Muscle layer of colon (tissue), 2 donors: ENCODE measurements at regions not wholly inside any gene's neighbourhood (a gene's known extent, or its start where the extent isn't known, plus 50 kb on each side); places are given as distances from the start of the nearest gene placed in this dataset.
A peak's percentile ranks its signal among the peaks of the same experiment; 100 is the strongest.

Experiments
- H3K27ac ChIP-seq: one replicate; pipeline ENCODE4 v1.7.0; 2013; ENCODE audit warnings: low read depth, mild to moderate bottlenecking, low read length, moderate library complexity
- H3K27me3 ChIP-seq, 2 donors: one replicate each; pipeline ENCODE4 v1.7.0; 2013; ENCODE audit warnings: low read length in 2 of 2, mild to moderate bottlenecking in 2 of 2; ENCODE audit not compliant: insufficient read depth in 2 of 2, control insufficient read depth in 1 of 2
- H3K36me3 ChIP-seq: one replicate; pipeline ENCODE4 v1.7.0; 2013; ENCODE audit warnings: mild to moderate bottlenecking, low read length; ENCODE audit not compliant: insufficient read depth
- H3K4me1 ChIP-seq: one replicate; pipeline ENCODE4 v1.7.0; 2013; ENCODE audit warnings: mild to moderate bottlenecking, low read length; ENCODE audit not compliant: insufficient read depth
- H3K4me3 ChIP-seq, 2 donors: one replicate each; pipeline ENCODE4 v1.7.0; 2013; ENCODE audit warnings: low read length in 2 of 2, low read depth in 1 of 2, mild to moderate bottlenecking in 1 of 2, moderate library complexity in 1 of 2
- H3K9ac ChIP-seq: one replicate; pipeline ENCODE4 v1.7.0; 2013; ENCODE audit warnings: low read length
- H3K9me3 ChIP-seq: one replicate; pipeline ENCODE4 v1.7.0; 2013; ENCODE audit warnings: mild to moderate bottlenecking, low read length
- donor health status: abdominal sarcoma.
- donor health status: Adenocarcinoma of cecum.

- Histone ChIP-seq H3K4me1 (peaks cover 19% of the 10 kb centered on the region), H3K27me3 (no peaks in the 10 kb centered on the region), H3K9me3 (no peaks in the 10 kb centered on the region), H3K36me3 (no peaks in the 10 kb centered on the region), H3K27ac (peak overlapping the region; percentile 53), H3K4me3 (no peak overlapping the region), H3K9ac (no peak overlapping the region)
Observed at GRCh38 chr9:16213781-16214515, 656.5 kb downstream of the BNC2 start.

DNA sequence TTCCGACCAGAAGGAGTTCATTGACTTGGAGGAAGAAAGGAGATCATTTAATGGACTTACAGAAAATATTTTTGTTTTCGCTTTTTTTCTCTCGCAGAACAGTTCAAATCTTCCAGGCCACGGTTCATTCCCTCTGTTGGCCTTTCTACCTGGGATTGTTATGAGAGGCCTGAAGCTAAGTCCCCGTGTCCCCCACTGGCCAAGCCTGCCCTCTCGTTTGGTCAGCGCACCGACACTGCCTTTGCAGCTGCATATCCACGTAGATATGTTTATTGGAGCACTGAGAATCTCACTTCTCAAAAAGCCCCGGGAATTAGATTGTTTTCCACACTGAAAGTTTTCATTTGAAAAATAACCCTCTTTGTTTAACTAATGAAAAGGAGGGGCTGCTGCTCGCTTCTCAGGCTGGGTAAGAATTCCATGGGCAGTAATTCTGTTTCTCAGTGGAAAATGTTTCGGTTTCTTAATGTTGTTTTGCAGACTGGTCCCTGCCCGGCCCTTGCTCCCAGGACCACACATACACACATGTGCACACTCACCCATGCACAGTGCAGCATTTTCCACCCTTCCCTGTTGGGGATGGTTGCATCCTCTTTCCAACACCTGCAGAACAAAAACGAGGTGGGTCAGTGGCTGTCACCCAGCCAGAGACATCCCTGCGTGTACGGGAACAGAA, 655.7 kb downstream of the BNC2 start:
- no peaks in the 10 kb centered on the region for H3K27me3 ChIP-seq
- H3K4me3 ChIP-seq: no peak overlapping the region
- H3K27ac ChIP-seq: no peak overlapping the region
- no peak overlapping the region for H3K9ac ChIP-seq
- H3K4me1 ChIP-seq: peaks cover 19% of the 10 kb centered on the region
- no peaks in the 10 kb centered on the region for H3K9me3 ChIP-seq
- no peaks in the 10 kb centered on the region for H3K36me3 ChIP-seq

GRCh38 chr9:16215353-16215680, 655.2 kb downstream of the BNC2 start:
- H3K36me3 ChIP-seq: no peaks in the 10 kb centered on the region
- no peaks in the 10 kb centered on the region for H3K9me3 ChIP-seq
- H3K9ac ChIP-seq: no peak overlapping the region
- H3K4me3 ChIP-seq: no peak overlapping the region
- no peaks in the 10 kb centered on the region for H3K27me3 ChIP-seq
- peaks cover 19% of the 10 kb centered on the region for H3K4me1 ChIP-seq
- H3K27ac ChIP-seq: no peak overlapping the region

GRCh38 chr9:16217943-16218701, 652.3 kb downstream of the BNC2 start:
- Histone ChIP-seq H3K36me3 (no peaks in the 10 kb centered on the region), H3K4me3 (peak overlapping the region in 1 of 2 donors; percentile 23), H3K27me3 (no peaks in the 10 kb centered on the region), H3K4me1 (peaks cover 17% of the 10 kb centered on the region), H3K9ac (no peak overlapping the region), H3K9me3 (no peaks in the 10 kb centered on the region), H3K27ac (no peak overlapping the region)

GRCh38 chr9:16221366-16221765, 649.1 kb downstream of the BNC2 start:
- Histone ChIP-seq H3K36me3 (no peaks in the 10 kb centered on the region), H3K4me1 (no peaks in the 10 kb centered on the region), H3K27ac (no peak overlapping the region), H3K9ac (no peak overlapping the region), H3K9me3 (no peaks in the 10 kb centered on the region), H3K27me3 (no peaks in the 10 kb centered on the region), H3K4me3 (no peak overlapping the region)

- no peak overlapping the region for H3K27ac ChIP-seq
- H3K9ac ChIP-seq: no peak overlapping the region
- H3K36me3 ChIP-seq: no peaks in the 10 kb centered on the region
- H3K27me3 ChIP-seq: no peaks in the 10 kb centered on the region
- H3K9me3 ChIP-seq: no peaks in the 10 kb centered on the region
- no peak overlapping the region for H3K4me3 ChIP-seq
- H3K4me1 ChIP-seq: no peaks in the 10 kb centered on the region
Observed at GRCh38 chr9:16221822-16222547, 648.5 kb downstream of the BNC2 start.

- Histone ChIP-seq H3K4me1 (no peaks in the 10 kb centered on the region), H3K9ac (no peak overlapping the region), H3K27ac (no peak overlapping the region), H3K4me3 (no peak overlapping the region), H3K27me3 (no peaks in the 10 kb centered on the region), H3K36me3 (no peaks in the 10 kb centered on the region), H3K9me3 (no peaks in the 10 kb centered on the region)
Observed at GRCh38 chr9:16223074-16223871, 647.2 kb downstream of the BNC2 start.

DNA sequence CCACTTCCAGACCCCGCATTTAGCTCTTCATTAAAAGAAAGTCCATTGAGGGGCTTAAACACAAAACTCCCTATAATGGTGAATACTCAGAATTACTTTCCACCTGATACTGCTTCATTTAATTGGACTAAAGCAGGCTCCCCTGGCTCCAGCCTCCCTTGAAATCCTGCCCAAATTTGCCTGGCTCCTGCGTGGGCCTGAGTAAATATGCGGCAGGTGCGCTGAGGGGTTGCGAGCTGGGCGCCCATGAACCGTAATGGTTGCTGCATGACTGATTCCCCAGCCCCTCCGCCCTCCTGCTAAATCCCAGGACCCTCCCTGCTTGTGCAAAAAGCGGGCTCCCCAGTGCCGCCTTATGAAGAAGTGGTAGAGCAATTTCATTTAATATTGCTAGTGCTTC, 639.7 kb downstream of the BNC2 start:
- no peaks in the 10 kb centered on the region for H3K27me3 ChIP-seq
- no peak overlapping the region for H3K9ac ChIP-seq
- no peaks in the 10 kb centered on the region for H3K36me3 ChIP-seq
- H3K4me1 ChIP-seq: peaks cover 1% of the 10 kb centered on the region
- H3K9me3 ChIP-seq: no peaks in the 10 kb centered on the region
- no peak overlapping the region for H3K4me3 ChIP-seq
- H3K27ac ChIP-seq: no peak overlapping the region

DNA sequence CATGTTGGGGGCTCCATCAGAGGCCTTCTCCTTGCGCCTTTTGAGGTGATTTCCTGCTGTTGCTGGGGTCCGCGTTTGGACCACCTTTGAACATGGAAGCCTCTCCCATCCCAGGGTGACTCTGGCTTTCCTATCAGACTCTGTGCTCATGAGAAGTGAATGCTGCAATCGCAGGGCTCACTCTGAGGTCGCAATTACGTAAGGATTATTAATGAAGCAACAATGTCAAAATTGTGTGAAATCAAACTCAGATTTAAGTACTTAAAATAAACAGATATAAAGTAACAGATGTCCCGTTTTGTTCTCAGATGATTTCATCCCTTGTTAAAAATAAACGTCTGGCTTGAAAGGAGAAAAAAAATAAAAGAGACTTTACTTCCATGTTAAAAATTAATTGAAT, 634.2 kb downstream of the BNC2 start:
- Histone ChIP-seq H3K36me3 (no peaks in the 10 kb centered on the region), H3K9me3 (no peaks in the 10 kb centered on the region), H3K27ac (no peak overlapping the region), H3K4me3 (no peak overlapping the region), H3K9ac (no peak overlapping the region), H3K27me3 (no peaks in the 10 kb centered on the region), H3K4me1 (peaks cover 5% of the 10 kb centered on the region)

DNA sequence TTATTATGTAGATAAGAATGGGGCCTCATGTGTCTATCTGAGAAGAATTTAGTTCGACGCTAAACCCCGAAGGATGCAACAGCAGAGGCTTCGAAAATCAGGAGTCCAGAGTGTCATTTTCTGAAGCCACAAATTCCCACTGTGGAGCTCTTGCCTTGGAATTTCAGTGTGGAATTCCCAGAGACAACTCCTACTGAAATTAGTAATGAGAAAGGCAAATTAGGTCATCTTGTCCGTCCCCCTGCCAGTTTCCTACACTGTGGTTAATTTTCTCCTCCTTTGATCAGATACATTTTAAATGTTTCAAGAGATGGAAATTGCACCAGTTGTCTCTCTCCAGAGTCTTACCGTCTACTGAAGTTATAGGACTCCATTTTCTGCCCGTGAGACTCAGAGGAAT, 633.6 kb downstream of the BNC2 start:
- H3K36me3 ChIP-seq: no peaks in the 10 kb centered on the region
- H3K27ac ChIP-seq: peak overlapping the region; percentile 34
- H3K27me3 ChIP-seq: no peaks in the 10 kb centered on the region
- H3K9me3 ChIP-seq: no peaks in the 10 kb centered on the region
- peaks cover 5% of the 10 kb centered on the region for H3K4me1 ChIP-seq
- no peak overlapping the region for H3K4me3 ChIP-seq
- H3K9ac ChIP-seq: no peak overlapping the region
